Panc1 (cell line): ENCODE measurements at regions not wholly inside any gene's neighbourhood (a gene's known extent, or its start where the extent isn't known, plus 50 kb on each side); places are given as distances from the start of the nearest gene placed in this dataset.

Experiments
- ATAC-seq: fragments of 200-7000 bp; cut with Tn5 transposase; 2 replicates; pipeline ENCODE4 v1.9.1; 2020; ENCODE audit warnings: mild to moderate bottlenecking, moderate library complexity
- BruUV-seq: library from RNA; stranded (reverse); fragments of 400-500 nt; replicated peaks from 2 replicates; lab custom pipeline; 2021; lab: Mats Ljungman, UMichigan
- CTCF ChIA-PET: fragments of 300-600 bp; sonication (Branson Sonifier 250); formaldehyde crosslinking; loops from one replicate; lab custom pipeline; 2022; ENCODE audit warnings: antibody characterized with exemption; lab: Charles Lee
- POLR2A ChIA-PET: fragments of 300-600 bp; sonication (Branson Sonifier 250); formaldehyde crosslinking; loops from one replicate; lab custom pipeline; 2022; ENCODE audit warnings: antibody characterized with exemption; lab: Charles Lee
- DNase-seq: peaks from one replicate; pipeline ENCODE4 v3.0.0-alpha.2; 2010; ENCODE audit warnings: low read depth, low spot score
- H3K27ac ChIP-seq: 2 replicates; pipeline ENCODE4 v1.5.1; 2011; ENCODE audit warnings: mild to moderate bottlenecking, low read length, inconsistent platforms
- H3K27me3 ChIP-seq: fragments of 200-500 bp; sonication (Bioruptor generic); 2 replicates; pipeline ENCODE4 v1.6.0; 2014; ENCODE audit warnings: low read length, inconsistent platforms; ENCODE audit not compliant: control insufficient read depth, insufficient read depth
- H3K36me3 ChIP-seq: fragments of 200-500 bp; sonication (Bioruptor generic); 2 replicates; pipeline ENCODE4 v1.5.1; 2014; ENCODE audit warnings: inconsistent platforms, mild to moderate bottlenecking, low read length, moderate library complexity; ENCODE audit not compliant: control insufficient read depth, insufficient read depth
- H3K4me1 ChIP-seq: 2 replicates; pipeline ENCODE4 v1.5.1; 2011; ENCODE audit warnings: inconsistent platforms, mild to moderate bottlenecking, low read length, moderate library complexity; ENCODE audit not compliant: control insufficient read depth, insufficient read depth
- H3K4me3 ChIP-seq, 2 experiments: 2 replicates each; pipeline ENCODE4 v1.5.1; 2011 to 2012; ENCODE audit warnings: low read depth in 2 of 2, low read length in 2 of 2, mild to moderate bottlenecking in 2 of 2, inconsistent platforms in 1 of 2, moderate library complexity in 1 of 2
- H3K9me3 ChIP-seq: fragments of 200-500 bp; sonication (Bioruptor generic); 2 replicates; pipeline ENCODE4 v1.5.1; 2014; ENCODE audit warnings: low read depth, mild to moderate bottlenecking, inconsistent platforms, low read length, moderate library complexity; ENCODE audit not compliant: control insufficient read depth, insufficient read depth
- CTCF ChIP-seq: fragments of 450-650 bp; IDR thresholded peaks from 2 replicates; pipeline ENCODE4 v1.5.1; 2017; ENCODE audit warnings: mild to moderate bottlenecking
- POLR2AphosphoS5 ChIP-seq: IDR thresholded peaks from 2 replicates; pipeline ENCODE4 v1.6.1; 2012; ENCODE audit warnings: mild to moderate bottlenecking, low read depth, low read length, moderate library complexity
- REST ChIP-seq, 2 experiments: IDR thresholded peaks; 2 replicates each; pipeline ENCODE4 v1.6.1; 2011 to 2012; ENCODE audit warnings: low read depth in 2 of 2, control low read depth in 1 of 2, low read length in 1 of 2, mild to moderate bottlenecking in 1 of 2, moderate library complexity in 1 of 2; ENCODE audit not compliant: insufficient read depth in 1 of 2
- SIN3A ChIP-seq: IDR thresholded peaks from 2 replicates; pipeline ENCODE4 v1.6.1; 2012; ENCODE audit warnings: low read depth, mild to moderate bottlenecking, low read length, moderate library complexity, borderline replicate concordance; ENCODE audit not compliant: insufficient read depth
- TCF7L2 ChIP-seq: IDR thresholded peaks from 2 replicates; pipeline ENCODE4 v1.6.1; 2011; ENCODE audit warnings: mild to moderate bottlenecking, low read depth, low read length, inconsistent platforms
- in situ Hi-C: cut with HindIII; loops from 2 replicates; pipeline ENCODE4 v1.10.0; 2016; ENCODE audit warnings: low sequenced_read_pairs, low pct_unique_long_range_greater_than_20kb
- intact Hi-C: fragments of 100-400 bp; cut with micrococcal nuclease; formaldehyde crosslinking; loops from one replicate; pipeline ENCODE4 v1.10.0; 2022; ENCODE audit not compliant: unreplicated experiment

GRCh38 chrX:4193500-4194155, 480.2 kb upstream of the PRKX start:
- in situ Hi-C loops = no loop called here
- TF ChIP-seq CTCF (no peak), POLR2AphosphoS5 (no peak), TCF7L2 (no peak), SIN3A (no peak), REST (IDR thresholded peaks at IDR 0.05; ENCODE audit: insufficient read depth in 1 of 2, low read depth in 2 of 2, low read length in 1 of 2) (no peak)
- ATAC-seq (no peak), DNase-seq (no peak)
- H3K27me3 ChIP-seq = no peaks in the 10 kb centered on the region
- no peaks in the 10 kb centered on the region for H3K9me3 ChIP-seq
- CTCF ChIA-PET = no interaction called here
- no peaks in the 10 kb centered on the region for H3K4me1 ChIP-seq
- H3K4me3 ChIP-seq = no peak overlapping the region
- POLR2A ChIA-PET = no interaction called here
- no peaks in the 10 kb centered on the region for H3K36me3 ChIP-seq
- intact Hi-C loops = no loop called here
- no peak overlapping the region for H3K27ac ChIP-seq
- no TSS peak for BruUV-seq

- Histone ChIP-seq H3K27ac (no peak overlapping the region), H3K27me3 (no peaks in the 10 kb centered on the region), H3K9me3 (no peaks in the 10 kb centered on the region), H3K4me3 (no peak overlapping the region), H3K4me1 (no peaks in the 10 kb centered on the region), H3K36me3 (no peaks in the 10 kb centered on the region)
- ChIA-PET CTCF (no interaction called here), POLR2A (no interaction called here)
- no peak for TF ChIP-seq POLR2AphosphoS5
- no peak for TF ChIP-seq SIN3A
- TF ChIP-seq CTCF = no peak
- no peak for TF ChIP-seq TCF7L2
- TF ChIP-seq REST (IDR thresholded peaks at IDR 0.05; ENCODE audit: insufficient read depth in 1 of 2, low read depth in 2 of 2, low read length in 1 of 2) = no peak
- in situ Hi-C loops = no loop called here
- DNase-seq (no peak), ATAC-seq (no peak)
- no TSS peak for BruUV-seq
- intact Hi-C loops = no loop called here
Observed at GRCh38 chrX:4186331-4186730, 472.9 kb upstream of the PRKX start.
